Cardiac fibroblast (primary cell): ENCODE measurements at regions not wholly inside any gene's neighbourhood (a gene's known extent, or its start where the extent isn't known, plus 50 kb on each side); places are given as distances from the start of the nearest gene placed in this dataset.
A peak's percentile ranks its signal among the peaks of the same experiment; 100 is the strongest.

Experiments
- DNase-seq, 2 donors: peaks; one replicate each; pipeline versions ENCODE4 v3.0.0 to v3.0.0-alpha.2; 2010; ENCODE audit warnings: low read depth in 2 of 2
- H3K4me3 ChIP-seq, 2 donors: replicated peaks in 1 of 2; 1 replicate in 1 of 2; 2 replicates in 1 of 2; pipeline ENCODE4 v1.5.1; 2011; ENCODE audit warnings: low read depth in 2 of 2, low read length in 2 of 2, mild to moderate bottlenecking in 2 of 2, moderate library complexity in 1 of 2
- CTCF ChIP-seq: IDR thresholded peaks from one replicate; pipeline ENCODE4 v1.5.1; 2011; ENCODE audit warnings: low read depth, mild to moderate bottlenecking, low read length, inconsistent platforms

- DNase-seq: peak; percentile 22 to 49
- TF ChIP-seq CTCF: no peak
- no peak overlapping the region for H3K4me3 ChIP-seq
Observed at GRCh38 chr6:168774381-168774780, 333.4 kb downstream of the SMOC2 start.

- H3K4me3 ChIP-seq: no peak overlapping the region
- TF ChIP-seq CTCF: no peak
- DNase-seq: no peak
Observed at GRCh38 chr6:168773788-168774187, 332.8 kb downstream of the SMOC2 start.

- DNase-seq: no peak
- no peak overlapping the region for H3K4me3 ChIP-seq
- TF ChIP-seq CTCF: no peak
Observed at GRCh38 chr6:168765752-168766151, 324.8 kb downstream of the SMOC2 start.

GRCh38 chr6:168756009-168756634 lies 315.1 kb downstream of the SMOC2 start:
- no peak for TF ChIP-seq CTCF
- no peak overlapping the region for H3K4me3 ChIP-seq
- peak; percentile 60 to 74 for DNase-seq

GRCh38 chr6:168746643-168747042 lies 305.7 kb downstream of the SMOC2 start:
- no peak overlapping the region for H3K4me3 ChIP-seq
- peak in 1 of 2 donors; percentile 3 for DNase-seq
- TF ChIP-seq CTCF: no peak

GRCh38 chr6:168746013-168746412 lies 305.0 kb downstream of the SMOC2 start:
- DNase-seq: no peak
- TF ChIP-seq CTCF: no peak
- no peak overlapping the region for H3K4me3 ChIP-seq

GRCh38 chr6:168744861-168745260 lies 303.9 kb downstream of the SMOC2 start:
- TF ChIP-seq CTCF: no peak
- no peak for DNase-seq
- H3K4me3 ChIP-seq: no peak overlapping the region
